GM20000 (cell line): ENCODE measurements at regions not wholly inside any gene's neighbourhood (a gene's known extent, or its start where the extent isn't known, plus 50 kb on each side); places are given as distances from the start of the nearest gene placed in this dataset.

Experiments used
- DNase-seq: peaks from one replicate; pipeline ENCODE4 v3.0.0; 2012; ENCODE audit warnings: low spot score
- TF ChIP-seq, protein P1 (sequence below): IDR thresholded peaks from 2 replicates; pipeline ENCODE4 v1.5.1; 2012; ENCODE audit warnings: mild to moderate bottlenecking, control low read depth; ENCODE audit errors: extremely low read depth, missing control alignments

DNA sequence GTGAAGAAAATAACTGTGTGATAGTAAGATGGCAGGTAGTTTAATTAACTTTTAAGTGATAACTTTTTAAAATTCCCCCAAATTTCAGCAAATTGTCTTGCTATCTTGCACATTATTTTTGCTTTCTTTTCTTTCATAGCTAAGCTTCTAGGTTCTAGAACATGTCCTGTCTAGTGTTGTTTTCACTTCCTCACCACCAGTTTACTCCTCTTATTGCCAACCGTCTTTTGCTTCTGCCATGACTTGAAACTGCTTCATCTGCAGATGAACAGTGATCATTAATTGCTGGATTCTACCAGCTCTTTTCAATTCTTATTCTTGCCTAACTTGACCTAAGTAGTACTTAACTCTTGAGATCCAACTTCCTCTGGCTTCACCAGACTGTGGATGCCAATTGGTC lies 137.8 kb downstream of the CENPW start:
- TF ChIP-seq, protein P1, sequence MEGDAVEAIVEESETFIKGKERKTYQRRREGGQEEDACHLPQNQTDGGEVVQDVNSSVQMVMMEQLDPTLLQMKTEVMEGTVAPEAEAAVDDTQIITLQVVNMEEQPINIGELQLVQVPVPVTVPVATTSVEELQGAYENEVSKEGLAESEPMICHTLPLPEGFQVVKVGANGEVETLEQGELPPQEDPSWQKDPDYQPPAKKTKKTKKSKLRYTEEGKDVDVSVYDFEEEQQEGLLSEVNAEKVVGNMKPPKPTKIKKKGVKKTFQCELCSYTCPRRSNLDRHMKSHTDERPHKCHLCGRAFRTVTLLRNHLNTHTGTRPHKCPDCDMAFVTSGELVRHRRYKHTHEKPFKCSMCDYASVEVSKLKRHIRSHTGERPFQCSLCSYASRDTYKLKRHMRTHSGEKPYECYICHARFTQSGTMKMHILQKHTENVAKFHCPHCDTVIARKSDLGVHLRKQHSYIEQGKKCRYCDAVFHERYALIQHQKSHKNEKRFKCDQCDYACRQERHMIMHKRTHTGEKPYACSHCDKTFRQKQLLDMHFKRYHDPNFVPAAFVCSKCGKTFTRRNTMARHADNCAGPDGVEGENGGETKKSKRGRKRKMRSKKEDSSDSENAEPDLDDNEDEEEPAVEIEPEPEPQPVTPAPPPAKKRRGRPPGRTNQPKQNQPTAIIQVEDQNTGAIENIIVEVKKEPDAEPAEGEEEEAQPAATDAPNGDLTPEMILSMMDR, result no peak
- peak; percentile 2 for DNase-seq

DNA sequence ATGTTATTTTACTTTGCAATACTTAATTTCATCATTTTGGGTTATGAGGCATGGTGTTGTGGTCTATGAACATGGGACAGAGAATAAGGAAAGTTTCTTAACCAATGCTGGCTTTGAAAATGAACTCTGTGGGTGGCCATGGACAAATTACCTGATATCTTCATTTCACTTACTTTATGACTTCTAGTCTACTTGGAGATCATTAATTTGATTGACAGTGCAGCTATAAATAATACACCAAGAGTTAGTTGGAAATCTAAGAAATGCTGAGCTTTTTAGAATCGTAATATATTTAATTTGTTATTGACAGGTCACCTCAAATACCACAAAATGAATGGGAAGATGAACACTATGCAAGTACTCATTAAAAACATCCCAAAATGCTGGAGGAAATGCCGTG lies 140.4 kb downstream of the CENPW start:
- DNase-seq, result no peak

DNA sequence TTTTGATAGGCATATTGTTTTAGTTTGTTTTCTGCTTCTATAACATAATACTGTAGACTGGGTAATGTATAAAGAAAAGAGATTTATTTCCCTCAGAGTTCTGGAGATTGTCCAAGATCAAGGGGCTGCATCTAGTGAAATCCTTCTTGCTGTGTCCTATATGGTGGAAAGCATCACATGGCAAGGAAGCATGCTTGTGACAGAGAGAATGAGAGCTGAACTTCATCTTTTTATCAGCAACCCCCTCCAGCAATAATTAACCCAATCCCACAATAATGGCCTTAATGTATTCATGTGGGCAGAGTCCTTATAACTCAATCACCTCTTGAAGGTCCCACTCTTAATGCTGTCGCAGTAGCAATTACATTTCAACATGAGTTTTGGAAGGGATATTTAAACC lies 141.4 kb downstream of the CENPW start:
- no peak for DNase-seq
- TF ChIP-seq, protein P1, result no peak

More for the DNA sequence above, 140.4 kb downstream of the CENPW start:
- TF ChIP-seq, protein P1, result no peak

DNA sequence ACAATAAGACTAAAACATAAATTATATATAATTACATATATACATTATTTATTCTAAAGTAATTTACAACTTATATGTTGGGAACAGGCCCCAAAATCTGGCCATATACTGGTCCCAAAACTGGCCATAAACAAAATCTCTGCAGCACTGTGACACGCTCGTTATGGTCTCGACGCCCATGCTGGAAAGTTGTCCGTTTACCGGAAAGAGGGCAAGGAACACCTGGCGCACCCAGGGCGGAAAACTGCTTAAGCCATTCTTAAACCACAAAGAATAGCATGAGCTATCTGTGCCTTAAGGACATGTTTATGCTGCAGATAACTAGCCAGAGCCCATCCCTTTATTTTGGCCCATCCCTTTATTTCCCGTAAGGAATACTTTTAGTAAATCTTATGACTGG lies 164.9 kb downstream of the CENPW start:
- TF ChIP-seq, protein P1, result no peak
- DNase-seq, result no peak

DNA sequence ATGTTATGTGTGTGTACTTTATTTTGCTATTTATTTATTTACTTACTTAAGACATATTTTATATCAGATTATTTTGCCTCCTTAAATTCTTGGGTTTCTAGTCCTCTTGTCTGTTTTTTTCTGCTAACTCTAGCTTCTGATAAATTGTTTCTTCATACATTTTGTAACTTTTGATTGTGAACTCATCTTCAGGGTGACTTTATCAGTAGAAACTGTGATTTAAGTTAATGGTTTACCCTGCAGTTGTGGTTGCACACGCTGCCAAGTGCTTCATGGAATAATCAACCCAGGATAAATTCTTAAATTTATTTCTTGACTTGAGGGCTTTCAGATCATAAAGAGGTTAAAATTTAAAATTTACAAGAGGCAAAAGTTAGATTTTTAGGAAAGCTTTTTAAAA lies 173.3 kb downstream of the CENPW start:
- no peak for DNase-seq
- TF ChIP-seq, protein P1, result no peak

DNA sequence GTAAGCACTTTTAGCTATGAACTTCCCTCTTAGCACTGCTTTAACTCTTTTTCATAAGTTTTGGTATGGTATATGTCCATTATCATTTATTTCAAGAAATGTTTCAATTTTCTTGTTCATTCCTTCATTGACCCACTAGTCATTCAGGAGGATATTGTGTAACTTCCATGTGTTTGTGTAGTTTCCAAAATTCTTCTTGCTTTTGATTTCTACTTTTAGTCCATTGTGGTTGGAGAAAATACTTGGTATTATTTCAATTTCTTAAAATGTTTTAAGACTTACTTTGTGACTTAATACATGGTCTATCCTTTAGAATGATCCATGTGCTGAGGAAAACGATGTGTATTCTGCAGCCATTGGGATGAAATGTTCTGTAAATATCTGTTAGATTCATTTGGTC lies 176.5 kb downstream of the CENPW start:
- no peak for DNase-seq
- TF ChIP-seq, protein P1, result no peak

DNA sequence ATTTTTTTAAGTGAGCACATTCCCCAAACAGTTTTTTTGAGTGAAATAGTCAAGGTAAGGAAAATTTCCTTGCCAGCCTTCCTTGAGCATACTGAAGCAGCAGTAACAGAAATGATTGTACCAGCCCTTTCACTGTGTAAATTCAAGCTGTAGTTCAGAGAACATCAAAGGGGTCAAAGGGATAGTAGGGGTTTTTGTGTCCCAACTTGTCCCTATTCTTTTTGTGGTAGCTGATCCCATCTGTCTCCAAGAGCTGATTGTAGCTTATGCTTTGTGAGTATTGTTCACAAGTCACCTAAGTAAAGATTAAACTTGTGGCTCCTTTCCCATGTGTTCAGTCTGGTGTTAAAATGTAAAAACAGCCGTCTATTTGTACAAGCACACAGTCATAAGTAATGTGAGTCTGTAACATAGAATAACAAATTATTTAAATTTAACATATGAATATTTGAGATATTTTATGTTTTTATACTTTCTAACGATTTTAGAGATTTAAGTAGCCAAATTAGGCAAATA lies 185.0 kb downstream of the CENPW start:
- no peak for DNase-seq
- TF ChIP-seq, protein P1, result no peak
